MM.1S (cell line): ENCODE measurements at regions not wholly inside any gene's neighbourhood (a gene's known extent, or its start where the extent isn't known, plus 50 kb on each side); places are given as distances from the start of the nearest gene placed in this dataset.

Source experiments
- DNase-seq: peaks from one replicate; pipeline ENCODE4 v3.0.0-alpha.2; 2015
- H2AFZ ChIP-seq: fragments of 300-600 bp; sonication (generic); 2 replicates; pipeline ENCODE4 v1.6.0; 2016; ENCODE audit warnings: antibody characterized with exemption, low read length
- H3F3A ChIP-seq: fragments of 300-600 bp; sonication (generic); 2 replicates; pipeline ENCODE4 v1.6.1; 2016; ENCODE audit warnings: mild to moderate bottlenecking, antibody characterized with exemption, low read length, moderate library complexity, mixed read lengths; ENCODE audit not compliant: insufficient read depth
- H3K27ac ChIP-seq: fragments of 300-600 bp; sonication (generic); 2 replicates; pipeline ENCODE4 v1.5.1; 2016; ENCODE audit warnings: mild to moderate bottlenecking, low read length
- H3K27me3 ChIP-seq: fragments of 300-600 bp; sonication (generic); replicated peaks from 2 replicates; pipeline ENCODE4 v1.6.0; 2016; ENCODE audit warnings: low read length; ENCODE audit not compliant: insufficient read depth
- H3K36me3 ChIP-seq: fragments of 300-600 bp; sonication (generic); replicated peaks from 2 replicates; pipeline ENCODE4 v1.6.1; 2016; ENCODE audit warnings: mild to moderate bottlenecking, low read length, mixed read lengths; ENCODE audit not compliant: insufficient read depth
- H3K4me1 ChIP-seq: fragments of 300-600 bp; sonication (generic); 2 replicates; pipeline ENCODE4 v1.6.1; 2016; ENCODE audit warnings: low read length, mixed read lengths
- H3K4me2 ChIP-seq: fragments of 300-600 bp; sonication (generic); 2 replicates; pipeline ENCODE4 v1.6.0; 2016; ENCODE audit warnings: low read depth, low read length
- H3K4me3 ChIP-seq: fragments of 300-600 bp; sonication (generic); 2 replicates; pipeline ENCODE4 v1.5.1; 2016; ENCODE audit warnings: low read length, mixed read lengths
- H3K79me2 ChIP-seq: fragments of 300-600 bp; sonication (generic); 2 replicates; pipeline ENCODE4 v1.6.1; 2016; ENCODE audit warnings: mixed run types, low read length, mixed read lengths
- H3K9ac ChIP-seq: fragments of 300-600 bp; sonication (generic); 2 replicates; pipeline ENCODE4 v1.6.1; 2016; ENCODE audit warnings: low read length, mixed read lengths
- H3K9me2 ChIP-seq: fragments of 300-600 bp; sonication (generic); replicated peaks from 2 replicates; pipeline ENCODE4 v1.6.1; 2016; ENCODE audit warnings: mild to moderate bottlenecking, low read length, mixed read lengths; ENCODE audit not compliant: insufficient read depth
- H3K9me3 ChIP-seq: fragments of 300-600 bp; sonication (generic); replicated peaks from 2 replicates; pipeline ENCODE4 v1.6.1; 2016; ENCODE audit warnings: mild to moderate bottlenecking, low read length, mixed read lengths; ENCODE audit not compliant: insufficient read depth
- H4K20me1 ChIP-seq: fragments of 300-600 bp; sonication (generic); 2 replicates; pipeline ENCODE4 v1.6.1; 2016; ENCODE audit warnings: mild to moderate bottlenecking, low read length, moderate library complexity, mixed read lengths; ENCODE audit not compliant: insufficient read depth
- EZH2 ChIP-seq: fragments of 300-600 bp; sonication (generic); optimal IDR thresholded peaks from 2 replicates; pipeline ENCODE3; 2017; ENCODE audit warnings: low read depth, mild to moderate bottlenecking, antibody characterized with exemption, low read length, mixed read lengths
- EZH2phosphoT487 ChIP-seq: fragments of 300-600 bp; sonication (generic); IDR thresholded peaks from 2 replicates; pipeline ENCODE4 v1.6.1; 2018; ENCODE audit warnings: antibody characterized with exemption, low read length
- TF ChIP-seq, protein P1 (sequence below): fragments of 300-600 bp; sonication (generic); IDR thresholded peaks from 2 replicates; pipeline ENCODE4 v1.5.1; 2016; ENCODE audit warnings: antibody characterized with exemption, low read length, mixed read lengths

DNA sequence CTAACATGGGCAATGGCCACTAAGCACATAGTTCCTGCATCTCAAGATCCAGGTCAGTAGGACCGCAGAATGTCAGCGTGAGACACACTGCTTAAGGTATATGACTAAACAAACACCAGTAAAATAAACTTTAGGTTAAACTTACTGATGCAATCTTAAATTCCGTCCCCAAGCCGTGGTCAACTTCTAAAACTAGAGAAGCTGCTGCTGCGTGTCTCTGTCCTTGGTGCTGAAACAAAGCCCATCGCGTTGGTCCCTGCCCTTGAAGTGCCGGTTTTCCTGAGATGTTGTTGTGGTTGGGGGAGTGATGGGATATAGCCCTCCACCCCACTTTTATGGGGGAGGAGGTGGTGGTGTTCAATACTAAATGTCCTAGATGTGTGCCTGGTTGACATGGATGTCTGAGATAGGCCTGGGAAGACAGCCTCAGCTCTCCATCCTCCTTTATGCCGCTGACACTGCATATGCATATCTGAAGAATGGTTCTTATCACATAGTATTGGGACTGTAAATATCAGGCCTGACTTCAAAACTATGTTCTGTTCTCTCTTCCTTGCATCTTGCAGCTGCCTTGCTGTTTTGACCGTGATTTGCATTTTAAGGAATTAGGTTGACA, 72.0 kb upstream of the KCNA3 start:
- Histone ChIP-seq H3K4me2 (no peak overlapping the region), H3K4me1 (no peaks in the 10 kb centered on the region), H3K9me2 (no peaks in the 10 kb centered on the region), H3K79me2 (no peaks in the 10 kb centered on the region), H2AFZ (no peak overlapping the region), H3F3A (no peaks in the 10 kb centered on the region), H3K27ac (no peak overlapping the region), H4K20me1 (no peaks in the 10 kb centered on the region), H3K36me3 (no peaks in the 10 kb centered on the region), H3K9ac (no peak overlapping the region), H3K27me3 (no peaks in the 10 kb centered on the region), H3K9me3 (no peaks in the 10 kb centered on the region), H3K4me3 (no peak overlapping the region)
- no peak for TF ChIP-seq EZH2
- TF ChIP-seq EZH2phosphoT487, result no peak
- TF ChIP-seq, protein P1, sequence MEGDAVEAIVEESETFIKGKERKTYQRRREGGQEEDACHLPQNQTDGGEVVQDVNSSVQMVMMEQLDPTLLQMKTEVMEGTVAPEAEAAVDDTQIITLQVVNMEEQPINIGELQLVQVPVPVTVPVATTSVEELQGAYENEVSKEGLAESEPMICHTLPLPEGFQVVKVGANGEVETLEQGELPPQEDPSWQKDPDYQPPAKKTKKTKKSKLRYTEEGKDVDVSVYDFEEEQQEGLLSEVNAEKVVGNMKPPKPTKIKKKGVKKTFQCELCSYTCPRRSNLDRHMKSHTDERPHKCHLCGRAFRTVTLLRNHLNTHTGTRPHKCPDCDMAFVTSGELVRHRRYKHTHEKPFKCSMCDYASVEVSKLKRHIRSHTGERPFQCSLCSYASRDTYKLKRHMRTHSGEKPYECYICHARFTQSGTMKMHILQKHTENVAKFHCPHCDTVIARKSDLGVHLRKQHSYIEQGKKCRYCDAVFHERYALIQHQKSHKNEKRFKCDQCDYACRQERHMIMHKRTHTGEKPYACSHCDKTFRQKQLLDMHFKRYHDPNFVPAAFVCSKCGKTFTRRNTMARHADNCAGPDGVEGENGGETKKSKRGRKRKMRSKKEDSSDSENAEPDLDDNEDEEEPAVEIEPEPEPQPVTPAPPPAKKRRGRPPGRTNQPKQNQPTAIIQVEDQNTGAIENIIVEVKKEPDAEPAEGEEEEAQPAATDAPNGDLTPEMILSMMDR, result no peak
- DNase-seq, result peak; percentile 54

DNA sequence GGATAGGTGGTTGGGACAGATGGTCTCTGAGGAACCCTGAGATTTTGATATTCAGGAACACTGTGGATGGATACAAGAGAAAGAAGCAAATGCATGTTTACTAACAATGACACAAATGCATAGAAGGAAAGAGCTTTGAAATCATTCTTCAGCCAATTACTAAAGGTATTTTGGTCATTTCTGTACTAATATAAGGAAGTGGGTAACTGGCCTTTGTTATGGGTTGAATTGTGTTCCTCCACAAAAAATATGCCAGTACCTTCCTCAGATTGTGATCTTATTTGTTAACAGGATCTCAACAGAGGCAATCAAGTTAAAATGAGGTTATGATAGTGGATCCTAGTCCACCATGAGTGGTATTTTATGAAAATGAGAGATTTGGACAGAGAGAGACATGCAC, 68.7 kb upstream of the KCNA3 start:
- Histone ChIP-seq H3K9me2 (no peaks in the 10 kb centered on the region), H3K4me3 (no peak overlapping the region), H3K4me2 (no peak overlapping the region), H3K27me3 (no peaks in the 10 kb centered on the region), H3F3A (no peaks in the 10 kb centered on the region), H3K36me3 (no peaks in the 10 kb centered on the region), H3K27ac (no peak overlapping the region), H3K4me1 (no peaks in the 10 kb centered on the region), H3K9me3 (no peaks in the 10 kb centered on the region), H4K20me1 (no peaks in the 10 kb centered on the region), H2AFZ (no peak overlapping the region), H3K9ac (no peak overlapping the region), H3K79me2 (no peaks in the 10 kb centered on the region)
- DNase-seq, result no peak
- no peak for TF ChIP-seq EZH2
- TF ChIP-seq EZH2phosphoT487, result no peak
- TF ChIP-seq, protein P1, result no peak

DNA sequence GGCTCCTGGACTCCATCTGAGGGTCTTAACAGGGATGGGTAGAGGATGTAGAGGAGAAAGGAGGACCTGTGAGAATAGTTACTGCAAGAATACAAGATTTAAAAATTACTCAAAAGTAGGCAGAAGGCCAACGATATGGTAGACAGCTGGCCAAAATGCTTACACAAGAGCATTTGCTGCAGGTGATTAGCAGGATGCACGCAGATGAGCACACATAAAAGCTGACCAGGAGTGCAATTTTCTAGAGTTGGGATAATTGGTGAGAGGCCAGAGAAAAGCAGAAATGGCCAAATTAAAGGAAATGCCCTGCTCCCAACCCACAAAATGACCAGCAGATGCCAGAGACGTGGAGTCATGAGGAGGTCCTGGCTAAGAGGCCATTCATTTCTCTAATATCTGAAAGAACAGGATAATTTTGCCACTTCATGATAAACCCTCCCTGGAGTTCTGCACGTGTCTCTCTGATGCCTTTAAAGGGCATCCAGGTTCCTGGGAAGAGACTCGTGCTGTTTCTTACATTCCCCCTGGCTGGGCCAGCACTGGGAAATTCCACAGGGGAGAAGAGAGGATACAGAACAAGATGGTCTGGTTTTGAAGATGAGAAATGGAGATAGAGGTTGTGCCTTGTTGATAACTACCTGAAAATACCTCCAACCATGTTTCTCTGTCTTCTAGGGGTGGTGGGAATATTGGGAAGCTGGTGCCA, 62.3 kb upstream of the KCNA3 start:
- no peak overlapping the region for H2AFZ ChIP-seq
- no peak overlapping the region for H3K4me2 ChIP-seq
- H3K9ac ChIP-seq, result no peak overlapping the region
- no peaks in the 10 kb centered on the region for H3K27me3 ChIP-seq
- no peak for TF ChIP-seq EZH2
- no peak overlapping the region for H3K4me3 ChIP-seq
- no peaks in the 10 kb centered on the region for H3K36me3 ChIP-seq
- H3F3A ChIP-seq, result no peaks in the 10 kb centered on the region
- no peak overlapping the region for H3K27ac ChIP-seq
- DNase-seq, result no peak
- H4K20me1 ChIP-seq, result no peaks in the 10 kb centered on the region
- H3K9me2 ChIP-seq, result no peaks in the 10 kb centered on the region
- H3K9me3 ChIP-seq, result no peaks in the 10 kb centered on the region
- no peaks in the 10 kb centered on the region for H3K4me1 ChIP-seq
- H3K79me2 ChIP-seq, result no peaks in the 10 kb centered on the region

DNA sequence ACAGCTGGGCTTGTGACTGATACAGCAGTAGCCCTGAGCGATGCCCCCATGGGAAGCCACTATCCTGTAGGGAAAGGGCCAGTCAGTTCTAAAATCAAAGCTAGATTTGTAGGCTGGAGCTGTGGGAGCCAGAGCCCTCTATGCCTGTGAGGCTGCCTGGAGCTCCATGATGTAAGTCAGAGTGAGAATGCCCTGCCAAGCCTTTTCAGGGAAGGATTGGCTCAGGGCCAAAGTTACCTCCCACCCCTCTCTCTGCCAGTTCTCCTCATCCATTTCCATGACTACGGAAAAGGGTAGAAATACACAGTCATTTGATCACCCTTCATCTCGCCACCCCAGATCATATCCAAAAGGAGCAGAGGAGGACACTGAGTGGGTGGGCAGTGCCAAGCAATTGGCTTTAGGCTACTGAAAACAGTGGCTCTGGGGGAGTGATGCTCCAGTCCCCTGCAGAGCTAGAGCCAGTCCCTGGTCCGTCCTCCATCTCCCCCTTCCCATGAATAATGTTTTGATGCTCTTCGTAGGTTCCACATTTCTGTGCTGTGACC, 59.5 kb upstream of the KCNA3 start:
- no peaks in the 10 kb centered on the region for H3K36me3 ChIP-seq
- H3K4me2 ChIP-seq, result no peak overlapping the region
- H3K4me1 ChIP-seq, result no peaks in the 10 kb centered on the region
- H2AFZ ChIP-seq, result no peak overlapping the region
- H4K20me1 ChIP-seq, result no peaks in the 10 kb centered on the region
- H3K9me3 ChIP-seq, result no peaks in the 10 kb centered on the region
- DNase-seq, result no peak
- H3K79me2 ChIP-seq, result no peaks in the 10 kb centered on the region
- H3K9ac ChIP-seq, result no peak overlapping the region
- H3K4me3 ChIP-seq, result no peak overlapping the region
- no peaks in the 10 kb centered on the region for H3F3A ChIP-seq
- TF ChIP-seq, protein P1, result no peak
- TF ChIP-seq EZH2 (no peak), EZH2phosphoT487 (no peak)
- H3K9me2 ChIP-seq, result no peaks in the 10 kb centered on the region
- no peak overlapping the region for H3K27ac ChIP-seq
- no peaks in the 10 kb centered on the region for H3K27me3 ChIP-seq
